ENCODE measurements at regions not wholly inside any gene's neighbourhood (a gene's known extent, or its start where the extent isn't known, plus 50 kb on each side); places are given as distances from the start of the nearest gene placed in this dataset.

DNA sequence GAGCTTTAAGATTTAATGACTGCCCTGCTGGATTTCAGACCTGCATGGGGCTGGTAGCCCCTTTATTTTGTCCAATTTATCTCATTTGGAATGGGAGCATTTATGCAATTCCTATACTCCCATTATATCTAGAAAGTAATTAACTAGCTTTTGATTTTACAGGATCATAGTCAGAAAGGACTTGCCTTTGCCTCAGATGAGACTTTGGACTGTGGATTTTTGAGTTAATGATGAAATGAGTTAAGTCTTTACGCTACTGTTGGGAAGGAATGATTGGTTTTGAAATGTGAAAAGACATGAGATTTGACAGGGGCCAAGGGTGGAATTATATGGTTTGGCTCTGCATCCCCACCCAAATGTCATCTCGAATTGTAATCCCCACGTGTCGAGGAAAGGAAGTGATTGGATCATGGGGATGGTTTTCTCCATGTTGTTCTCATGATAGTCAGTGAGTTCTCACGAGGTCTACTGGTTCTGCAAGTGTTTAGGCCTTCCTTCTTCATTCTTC, 213.1 kb upstream of the DCN start:
- no peak for DNase-seq (ENCODE audit: low read depth)

- DNase-seq (ENCODE audit: low read depth): no peak
Observed at GRCh38 chr12:91394903-91395302, 212.3 kb upstream of the DCN start.

DNA sequence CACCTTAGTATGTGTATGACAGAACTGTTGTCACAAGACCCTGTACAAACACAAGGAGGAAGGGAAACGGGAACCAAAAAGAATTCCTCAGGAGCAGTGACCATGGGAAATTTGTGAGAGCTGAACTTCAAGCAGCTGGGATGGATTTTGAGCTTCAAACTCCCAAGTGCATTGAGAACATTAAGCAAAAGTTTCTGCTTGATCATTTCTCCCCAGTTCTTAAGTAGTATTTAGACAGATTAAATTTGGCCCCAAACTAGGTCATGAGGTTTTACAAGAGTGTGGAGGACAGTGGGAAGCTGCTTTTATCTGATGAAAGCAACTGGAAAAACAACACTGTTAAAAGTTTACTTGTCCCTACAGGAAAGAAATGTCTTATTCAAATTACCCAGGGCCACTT, 206.0 kb upstream of the DCN start:
- DNase-seq (ENCODE audit: low read depth): no peak

DNA sequence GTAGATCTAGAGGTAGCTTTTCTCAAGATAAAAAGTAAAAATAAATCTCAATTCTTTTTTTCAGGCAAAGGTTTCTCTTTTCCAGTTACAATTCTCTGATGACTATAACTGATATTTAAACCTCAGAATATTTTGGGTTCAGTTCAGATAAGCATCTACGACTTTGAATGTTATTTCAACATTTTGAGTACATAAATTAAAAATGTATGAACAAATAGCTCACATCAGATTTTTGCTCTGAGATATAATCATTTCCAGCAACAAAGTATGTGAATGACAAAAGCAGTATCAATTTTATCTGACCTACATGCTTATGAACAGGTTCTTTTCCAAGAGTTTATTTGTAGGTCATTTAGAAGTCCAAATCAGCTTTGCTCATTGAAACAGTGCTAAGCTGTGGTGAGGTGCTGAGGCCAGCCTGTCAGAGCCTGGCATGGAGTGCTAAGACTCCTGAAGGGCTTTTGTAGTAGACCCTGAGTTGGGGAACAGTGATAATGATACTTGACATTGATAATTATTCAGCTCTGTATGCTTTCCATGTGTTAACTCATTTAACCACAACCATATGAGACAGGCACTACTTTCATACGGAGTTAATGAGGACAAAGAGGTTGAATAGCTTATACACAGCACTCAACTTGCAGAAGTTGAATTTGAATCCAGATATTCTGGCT, 205.0 kb upstream of the DCN start:
- DNase-seq (ENCODE audit: low read depth): no peak

GRCh38 chr12:91384806-91385205, 202.2 kb upstream of the DCN start:
- no peak for DNase-seq (ENCODE audit: low read depth)

DNA sequence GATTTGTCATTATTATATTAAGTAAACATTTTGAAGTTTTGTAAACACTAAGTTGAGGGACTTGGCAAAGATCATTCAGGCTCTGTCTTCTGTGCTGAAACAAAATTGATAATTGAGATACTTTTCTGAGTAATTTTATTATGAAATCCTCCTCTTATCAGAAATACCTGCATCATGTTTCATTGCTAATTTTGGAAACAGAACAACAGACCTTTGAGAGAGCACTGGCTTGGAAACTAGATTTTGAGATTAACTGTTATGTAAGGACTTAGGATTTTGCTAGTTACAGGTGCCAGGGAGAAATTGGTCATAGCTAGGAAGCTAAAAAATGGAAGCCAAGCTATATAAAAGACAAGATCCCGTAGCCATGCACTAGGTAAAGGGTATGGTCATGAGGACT, 201.7 kb upstream of the DCN start:
- DNase-seq (ENCODE audit: low read depth): no peak

- DNase-seq (ENCODE audit: low read depth): no peak
Observed at GRCh38 chr12:91383099-91383498, 200.5 kb upstream of the DCN start.

DNA sequence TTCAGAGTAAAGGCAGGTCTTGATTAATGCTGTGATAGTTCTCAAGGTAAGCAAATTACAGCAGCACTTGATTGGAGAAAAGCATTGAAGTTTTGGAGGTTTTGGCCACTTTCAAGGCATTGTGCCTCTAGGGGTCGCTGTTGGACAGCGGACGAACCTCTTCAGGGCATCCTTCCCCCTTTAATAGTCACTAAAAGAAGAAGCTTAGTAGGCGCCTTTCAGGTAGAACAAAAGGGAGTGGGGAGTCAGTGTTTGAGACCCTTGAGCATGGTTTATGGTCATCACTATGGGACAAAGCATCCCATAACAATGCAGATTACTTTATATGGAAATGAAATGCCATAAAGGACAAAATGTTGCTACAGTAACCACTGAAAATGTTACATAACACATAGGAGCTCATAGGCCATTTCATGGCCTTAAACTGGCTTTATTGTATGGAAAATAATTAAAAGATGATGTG, 199.5 kb upstream of the DCN start:
- DNase-seq (ENCODE audit: low read depth): no peak

DNA sequence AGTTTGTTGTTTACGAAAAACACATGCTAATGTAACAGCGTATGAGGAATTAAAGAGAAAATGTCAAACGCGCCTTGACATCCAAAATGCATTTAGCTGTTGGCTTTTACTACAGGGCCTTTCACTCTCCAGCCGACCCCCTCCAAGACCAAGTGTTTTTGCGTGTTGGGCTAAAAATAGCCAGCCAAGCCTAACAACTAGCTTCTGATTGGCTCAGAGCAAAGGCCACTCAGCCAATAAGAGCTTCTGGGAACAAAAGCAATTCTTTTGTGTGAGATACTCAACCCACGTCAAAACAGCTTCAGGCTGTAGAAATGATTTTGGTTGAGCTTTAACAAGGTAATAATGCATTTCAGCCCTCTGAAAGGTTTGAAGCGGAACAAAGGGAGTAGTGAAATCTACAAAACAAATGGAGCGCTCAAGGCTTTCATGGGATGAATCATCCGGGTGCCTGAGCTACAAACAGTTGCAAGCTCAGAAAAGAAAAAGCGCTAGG, 198.7 kb upstream of the DCN start:
- peak; percentile 39 for DNase-seq (ENCODE audit: low read depth)

DNA sequence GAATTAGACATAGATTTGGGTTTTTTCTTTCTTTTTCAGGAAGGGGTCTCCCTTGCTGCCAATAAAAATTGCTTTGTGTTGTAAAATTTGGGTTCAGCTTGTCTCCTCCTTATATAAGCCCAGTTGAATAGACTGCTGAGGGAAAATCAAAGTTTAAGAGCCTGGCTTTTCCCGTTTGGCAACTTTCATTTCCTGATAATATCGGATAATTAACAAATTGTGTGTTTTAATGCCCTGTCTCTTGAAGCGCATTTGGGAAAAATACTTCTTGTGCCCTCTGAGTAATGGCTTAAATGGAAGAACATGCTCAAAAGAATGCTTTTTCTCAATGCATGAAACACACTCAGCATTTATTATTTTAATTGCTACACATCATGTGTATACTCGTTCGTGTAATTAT, 198.0 kb upstream of the DCN start:
- no peak for DNase-seq (ENCODE audit: low read depth)

- DNase-seq (ENCODE audit: low read depth): no peak
Observed at GRCh38 chr12:91379051-91379775, 196.6 kb upstream of the DCN start.

- DNase-seq (ENCODE audit: low read depth): no peak
Observed at GRCh38 chr12:91377436-91377835, 194.8 kb upstream of the DCN start.

DNA sequence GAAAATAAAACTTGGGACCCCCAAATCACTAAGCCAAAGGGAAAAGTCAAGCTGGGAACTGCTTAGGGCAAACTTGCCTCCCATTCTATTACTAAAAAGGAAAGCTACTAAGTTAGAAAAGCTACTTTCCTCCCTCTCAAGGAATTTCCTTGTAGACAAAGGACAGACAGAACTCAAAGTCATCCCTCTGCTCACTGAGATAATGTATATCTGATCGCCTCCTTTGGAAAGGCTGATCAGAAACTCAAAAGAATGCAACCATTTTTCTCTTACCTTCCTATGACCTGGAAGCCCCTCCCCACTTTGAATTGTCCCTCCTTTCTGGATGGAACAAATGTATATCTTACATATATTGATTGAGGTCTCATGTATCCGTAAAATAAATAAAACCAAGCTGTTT, 190.5 kb upstream of the DCN start:
- no peak for DNase-seq (ENCODE audit: low read depth)

GRCh38 chr12:91370086-91370868, 187.7 kb upstream of the DCN start:
- no peak for DNase-seq (ENCODE audit: low read depth)

DNA sequence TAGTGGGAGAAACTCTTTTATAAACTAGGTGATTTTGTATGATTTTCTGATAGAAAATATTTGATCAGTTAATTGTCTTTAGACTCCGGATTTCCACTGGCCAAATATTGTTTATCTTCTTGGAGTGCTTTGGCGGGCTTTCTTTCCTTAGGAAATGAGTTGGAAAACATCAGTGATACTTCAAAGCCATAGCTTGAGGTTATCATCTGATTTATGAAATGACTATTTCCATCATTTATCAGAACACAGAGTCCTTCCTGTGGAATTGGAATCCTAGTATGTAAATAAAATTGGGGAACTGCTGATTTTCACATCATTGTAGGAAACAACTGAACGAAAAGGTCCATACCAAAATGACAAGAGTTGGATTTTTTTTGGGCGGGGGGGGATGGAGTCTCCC, 186.0 kb upstream of the DCN start:
- DNase-seq (ENCODE audit: low read depth): no peak

GRCh38 chr12:91367234-91367849, 184.7 kb upstream of the DCN start:
- DNase-seq (ENCODE audit: low read depth): no peak

GRCh38 chr12:91364471-91365184, 182.0 kb upstream of the DCN start:
- no peak for DNase-seq (ENCODE audit: low read depth)

GRCh38 chr12:91361864-91362263, 179.2 kb upstream of the DCN start:
- no peak for DNase-seq (ENCODE audit: low read depth)

- no peak for DNase-seq (ENCODE audit: low read depth)
Observed at GRCh38 chr12:91357381-91357780, 174.8 kb upstream of the DCN start.

- no peak for DNase-seq (ENCODE audit: low read depth)
Observed at GRCh38 chr12:91356405-91356804, 173.8 kb upstream of the DCN start.

DNA sequence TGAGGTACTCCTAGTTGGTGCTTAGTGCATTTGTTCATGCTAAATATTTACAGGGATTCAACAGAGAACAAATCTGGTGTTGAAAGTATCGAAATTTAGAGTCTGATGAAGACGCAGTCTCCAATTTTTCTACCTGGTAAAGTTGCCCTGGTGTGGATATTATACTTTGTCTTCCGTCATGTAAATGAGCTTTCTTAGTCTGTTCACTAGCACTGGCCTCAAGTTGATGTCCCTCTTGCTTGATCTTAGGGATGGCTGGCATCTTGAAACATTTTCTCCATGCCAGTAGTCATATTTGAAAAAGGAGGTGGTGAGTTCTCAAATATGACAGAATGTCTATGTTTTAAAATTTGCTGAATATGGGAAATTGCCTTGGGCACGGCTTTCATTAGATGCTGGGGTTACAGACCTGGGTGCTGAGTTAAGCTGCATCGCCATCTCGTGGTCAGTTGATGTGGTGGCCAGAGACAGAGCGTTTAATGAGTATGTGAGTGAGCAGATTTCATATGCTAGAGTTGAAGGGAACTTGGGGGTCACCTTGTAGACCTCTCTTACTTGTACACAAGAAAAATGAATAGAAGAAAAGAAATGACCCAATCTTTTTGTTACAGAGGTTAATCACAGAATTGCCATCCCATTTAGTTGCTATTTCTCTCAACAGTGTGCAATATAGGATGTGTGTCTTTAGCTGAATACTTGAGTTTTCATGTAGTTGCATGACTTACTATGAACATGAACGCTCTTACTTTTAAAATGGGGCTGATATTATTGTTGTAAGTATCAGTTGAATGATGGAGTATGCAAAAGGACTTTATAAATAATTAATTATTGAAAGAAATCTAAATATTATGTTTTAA, 172.8 kb upstream of the DCN start:
- no peak for DNase-seq (ENCODE audit: low read depth)

Data from GM04503 (cell line).